Neural crest cell (in vitro differentiated cells): ENCODE measurements at regions not wholly inside any gene's neighbourhood (a gene's known extent, or its start where the extent isn't known, plus 50 kb on each side); places are given as distances from the start of the nearest gene placed in this dataset.

ENCODE experiments used
- DNase-seq: peaks from one replicate; pipeline ENCODE4 v3.0.0; 2021; ENCODE audit warnings: low read depth, mixed read lengths, low spot score
- H3K27ac Mint-ChIP-seq: one replicate; pipeline ENCODE4 v1.8.0; 2021; ENCODE audit warnings: mild to moderate bottlenecking, mixed read lengths; ENCODE audit not compliant: unreplicated experiment
- H3K27me3 Mint-ChIP-seq: 2 replicates; pipeline ENCODE4 v1.8.0; 2021; ENCODE audit warnings: low read depth, mild to moderate bottlenecking, mixed read lengths
- H3K36me3 Mint-ChIP-seq: 2 replicates; pipeline ENCODE4 v1.8.0; 2021; ENCODE audit warnings: low read depth, mild to moderate bottlenecking, mixed read lengths
- H3K4me1 Mint-ChIP-seq: 2 replicates; pipeline ENCODE4 v1.8.0; 2021; ENCODE audit warnings: mixed read lengths
- H3K4me3 Mint-ChIP-seq: one replicate; pipeline ENCODE4 v1.8.0; 2021; ENCODE audit warnings: mild to moderate bottlenecking, mixed read lengths
- H3K9me3 Mint-ChIP-seq: 2 replicates; pipeline ENCODE4 v1.8.0; 2021; ENCODE audit warnings: mixed read lengths
- TF ChIP-seq, protein P1 (sequence below): fragments of 200-600 bp; sonication (generic); conservative IDR thresholded peaks from 2 replicates; pipeline ENCODE4 v1.5.0; 2021; ENCODE audit warnings: antibody characterized with exemption, mild to moderate bottlenecking

DNA sequence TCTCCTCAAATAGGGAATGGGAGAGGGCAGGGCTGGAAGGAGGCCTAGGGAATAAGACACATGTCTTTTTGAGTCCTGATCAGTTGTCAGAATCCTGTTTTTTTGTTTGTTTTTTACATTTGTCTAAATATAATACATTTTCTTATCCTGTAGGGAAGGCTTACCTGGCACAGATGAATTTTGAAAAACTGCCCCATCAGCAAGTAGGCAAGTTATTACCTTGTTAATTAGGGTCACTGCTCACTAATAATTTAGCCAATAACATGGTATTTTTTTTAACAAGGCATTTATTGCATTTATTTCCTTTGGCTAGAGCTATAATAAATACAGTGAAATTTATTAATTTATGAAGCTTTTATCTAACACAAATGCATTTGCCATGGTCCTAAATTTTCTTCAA is 423.2 kb upstream of the ONECUT1 start:
- no peaks in the 10 kb centered on the region for H3K27me3 Mint-ChIP-seq
- H3K4me3 Mint-ChIP-seq: no peak overlapping the region
- TF ChIP-seq, protein P1, sequence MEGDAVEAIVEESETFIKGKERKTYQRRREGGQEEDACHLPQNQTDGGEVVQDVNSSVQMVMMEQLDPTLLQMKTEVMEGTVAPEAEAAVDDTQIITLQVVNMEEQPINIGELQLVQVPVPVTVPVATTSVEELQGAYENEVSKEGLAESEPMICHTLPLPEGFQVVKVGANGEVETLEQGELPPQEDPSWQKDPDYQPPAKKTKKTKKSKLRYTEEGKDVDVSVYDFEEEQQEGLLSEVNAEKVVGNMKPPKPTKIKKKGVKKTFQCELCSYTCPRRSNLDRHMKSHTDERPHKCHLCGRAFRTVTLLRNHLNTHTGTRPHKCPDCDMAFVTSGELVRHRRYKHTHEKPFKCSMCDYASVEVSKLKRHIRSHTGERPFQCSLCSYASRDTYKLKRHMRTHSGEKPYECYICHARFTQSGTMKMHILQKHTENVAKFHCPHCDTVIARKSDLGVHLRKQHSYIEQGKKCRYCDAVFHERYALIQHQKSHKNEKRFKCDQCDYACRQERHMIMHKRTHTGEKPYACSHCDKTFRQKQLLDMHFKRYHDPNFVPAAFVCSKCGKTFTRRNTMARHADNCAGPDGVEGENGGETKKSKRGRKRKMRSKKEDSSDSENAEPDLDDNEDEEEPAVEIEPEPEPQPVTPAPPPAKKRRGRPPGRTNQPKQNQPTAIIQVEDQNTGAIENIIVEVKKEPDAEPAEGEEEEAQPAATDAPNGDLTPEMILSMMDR: no peak
- no peaks in the 10 kb centered on the region for H3K36me3 Mint-ChIP-seq
- H3K9me3 Mint-ChIP-seq: no peaks in the 10 kb centered on the region
- H3K27ac Mint-ChIP-seq: no peak overlapping the region
- peaks cover 45% of the 10 kb centered on the region for H3K4me1 Mint-ChIP-seq
- no peak for DNase-seq

DNA sequence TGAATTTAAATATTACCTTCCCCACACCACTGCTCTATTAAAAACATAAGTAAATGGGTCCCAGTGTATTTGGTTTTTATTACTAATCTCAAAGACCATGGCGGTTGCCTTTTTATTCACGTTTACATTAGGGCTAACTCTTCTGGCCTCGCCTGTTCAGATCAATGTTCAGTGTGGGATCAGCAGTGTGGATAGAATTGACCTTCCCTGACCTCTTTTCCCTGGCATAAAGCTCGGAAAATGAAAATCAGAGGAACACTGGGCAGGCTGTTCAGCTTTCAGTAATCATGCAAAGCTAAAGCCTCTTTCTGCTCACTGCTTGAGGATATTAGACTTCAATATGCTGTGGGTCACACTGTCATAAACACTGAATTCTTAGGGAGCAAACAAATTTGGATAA is 422.6 kb upstream of the ONECUT1 start:
- H3K27me3 Mint-ChIP-seq: no peaks in the 10 kb centered on the region
- H3K4me3 Mint-ChIP-seq: no peak overlapping the region
- H3K36me3 Mint-ChIP-seq: no peaks in the 10 kb centered on the region
- H3K9me3 Mint-ChIP-seq: no peaks in the 10 kb centered on the region
- H3K4me1 Mint-ChIP-seq: peaks cover 46% of the 10 kb centered on the region
- TF ChIP-seq, protein P1: no peak
- no peak for DNase-seq
- H3K27ac Mint-ChIP-seq: no peak overlapping the region

GRCh38 chr15:53210653-53211052 is 420.5 kb upstream of the ONECUT1 start:
- Mint-ChIP-seq H3K9me3 (peaks cover 3% of the 10 kb centered on the region), H3K27me3 (no peaks in the 10 kb centered on the region), H3K36me3 (no peaks in the 10 kb centered on the region), H3K4me3 (no peak overlapping the region), H3K27ac (no peak overlapping the region), H3K4me1 (peaks cover 46% of the 10 kb centered on the region)
- DNase-seq: no peak
- TF ChIP-seq, protein P1: no peak

DNA sequence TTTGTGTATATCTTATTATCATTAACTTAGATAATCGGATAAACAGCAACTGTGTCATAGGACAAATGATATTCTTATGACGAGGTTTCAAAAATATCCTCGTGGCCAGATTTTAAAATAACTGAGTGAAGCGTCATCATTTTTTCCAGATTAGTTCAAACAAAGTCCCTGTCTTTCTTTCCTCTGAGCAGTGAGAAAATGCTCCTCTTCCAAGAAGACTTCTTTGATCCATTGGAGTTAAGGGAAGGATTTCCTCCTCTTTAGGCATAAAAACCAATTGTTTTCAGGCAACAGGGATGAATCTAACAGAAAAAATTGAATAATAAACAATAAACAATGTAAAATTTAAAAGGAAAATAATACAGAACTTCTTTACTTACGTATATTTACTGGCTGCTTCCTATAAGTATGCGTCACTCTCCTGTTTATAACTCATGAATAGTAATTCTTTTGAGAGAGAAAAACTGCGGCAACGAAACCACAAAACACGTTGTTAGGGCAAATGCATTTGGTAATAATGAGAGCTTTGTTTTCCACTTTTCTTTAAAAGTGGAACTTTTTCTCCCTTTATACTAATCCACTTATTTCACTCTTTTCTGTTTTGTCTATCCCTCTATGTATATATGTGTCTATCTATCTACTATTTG is 419.4 kb upstream of the ONECUT1 start:
- Mint-ChIP-seq H3K27me3 (no peaks in the 10 kb centered on the region), H3K9me3 (peaks cover 3% of the 10 kb centered on the region), H3K4me3 (no peak overlapping the region), H3K4me1 (peaks cover 46% of the 10 kb centered on the region), H3K36me3 (no peaks in the 10 kb centered on the region), H3K27ac (no peak overlapping the region)
- TF ChIP-seq, protein P1: no peak
- no peak for DNase-seq

DNA sequence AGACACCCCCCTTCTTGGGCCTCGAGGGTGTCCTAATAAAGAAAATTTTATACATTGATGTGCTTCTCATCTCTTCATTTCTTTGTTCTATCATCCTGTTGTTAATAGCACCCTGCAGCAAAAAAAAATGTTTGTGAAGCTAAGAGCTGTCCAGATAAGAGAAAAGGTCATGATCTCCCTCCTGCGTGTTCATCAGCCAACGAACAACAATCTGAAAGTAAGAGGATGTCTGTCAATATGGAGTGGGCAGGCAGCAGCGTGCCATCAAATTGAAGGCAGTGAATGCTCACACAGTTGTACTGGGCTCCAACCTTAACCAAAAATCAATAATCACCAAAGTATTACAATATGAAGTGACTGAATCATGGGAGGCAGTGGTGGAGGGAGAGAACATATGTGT is 418.6 kb upstream of the ONECUT1 start:
- TF ChIP-seq, protein P1: no peak
- Mint-ChIP-seq H3K27me3 (no peaks in the 10 kb centered on the region), H3K4me1 (peaks cover 52% of the 10 kb centered on the region), H3K36me3 (no peaks in the 10 kb centered on the region), H3K4me3 (no peak overlapping the region), H3K9me3 (peaks cover 3% of the 10 kb centered on the region), H3K27ac (no peak overlapping the region)
- DNase-seq: no peak

GRCh38 chr15:53203454-53203853 is 413.3 kb upstream of the ONECUT1 start:
- TF ChIP-seq, protein P1: no peak
- H3K9me3 Mint-ChIP-seq: peaks cover 3% of the 10 kb centered on the region
- no peaks in the 10 kb centered on the region for H3K27me3 Mint-ChIP-seq
- no peaks in the 10 kb centered on the region for H3K36me3 Mint-ChIP-seq
- H3K4me1 Mint-ChIP-seq: peaks cover 12% of the 10 kb centered on the region
- no peak for DNase-seq
- no peak overlapping the region for H3K4me3 Mint-ChIP-seq
- H3K27ac Mint-ChIP-seq: no peak overlapping the region
